Heart right ventricle (tissue), 16 donors: ENCODE measurements at regions not wholly inside any gene's neighbourhood (a gene's known extent, or its start where the extent isn't known, plus 50 kb on each side); places are given as distances from the start of the nearest gene placed in this dataset.

ENCODE experiments used
- ATAC-seq, 8 donors: fragments of 200-7000 bp; cut with Tn5 transposase; one replicate each; pipeline ENCODE4 v1.9.1; 2020; ENCODE audit warnings: mild to moderate bottlenecking in 8 of 8, moderate library complexity in 8 of 8, moderate number of reproducible peaks in 1 of 8
- DNase-seq, 2 donors: peaks; one replicate each; pipeline ENCODE4 v3.0.0-alpha.2; 2020
- H3K27ac ChIP-seq, 10 donors: fragments of 200-600 bp; sonication (generic) in 2 of 10; one replicate each; pipeline versions ENCODE4 v1.5.0 to v1.8.0; 2020 to 2022; ENCODE audit warnings: mild to moderate bottlenecking in 3 of 10
- H3K27me3 ChIP-seq, 7 donors: fragments of 200-600 bp; one replicate each; pipeline ENCODE4 v1.8.0; 2021 to 2022; ENCODE audit warnings: mild to moderate bottlenecking in 2 of 7
- H3K36me3 ChIP-seq, 9 donors: fragments of 200-600 bp; sonication (generic) in 1 of 9; one replicate each; pipeline versions ENCODE4 v1.5.0 to v1.8.0; 2020 to 2022; ENCODE audit warnings: mild to moderate bottlenecking in 2 of 9
- H3K4me1 ChIP-seq, 9 donors: fragments of 200-600 bp; sonication (generic) in 1 of 9; one replicate each; pipeline versions ENCODE4 v1.5.0 to v1.8.0; 2020 to 2022; ENCODE audit warnings: mild to moderate bottlenecking in 4 of 9
- H3K4me3 ChIP-seq, 10 donors: fragments of 200-600 bp; sonication (generic) in 2 of 10; one replicate each; pipeline versions ENCODE4 v1.5.0 to v1.8.0; 2020 to 2022; ENCODE audit warnings: mild to moderate bottlenecking in 7 of 10, moderate library complexity in 2 of 10
- H3K9me3 ChIP-seq, 11 donors: fragments of 200-600 bp in 10 of 11; sonication (generic) in 2 of 11; one replicate each; pipeline versions ENCODE4 v1.5.0 to v1.8.0; 2013 to 2022; ENCODE audit warnings: mild to moderate bottlenecking in 2 of 11, control low read depth in 1 of 11, moderate library complexity in 1 of 11
- WGBS, 2 donors: extraction: QIAGEN DNeasy Blood & Tissue Kit; methylation state at CpG; one replicate each; pipeline ENCODE4 v1.1.7; 2013; ENCODE audit warnings: inconsistent platforms in 1 of 2; 5-methylcytosine and 5-hydroxymethylcytosine counted together
- intact Hi-C, 10 donors: fragments of 100-400 bp; cut with DNase I; formaldehyde crosslinking; loops; one replicate each; pipeline versions ENCODE4 v1.11.1 to v1.14.2; 2022
- TF ChIP-seq, protein P1 (sequence below), 9 donors: fragments of 200-600 bp; sonication (generic) in 2 of 9; IDR thresholded peaks; one replicate each; pipeline versions ENCODE4 v1.5.0 to v1.8.0; 2021 to 2022; ENCODE audit warnings: antibody characterized with exemption in 9 of 9, mild to moderate bottlenecking in 5 of 9, moderate library complexity in 1 of 9
- donor health status: Arrhythmogenic right ventricular cardiomyopathy.
- donor health status: ischemic (EF 13 %, LVEDD 7.1; RV severe dilation, severe dysfunction).
- donor health status: healthy with polysubstance abuse.
- donor health status: DM: no; HTN: yes; CAD: no.
- donor health status: DM: no; HTN: no; CAD: no.
- donor health status: ischemic (EF 25% LVEDD 6.9; RV normal size, moderate dysfunction).
- donor health status: ischemic (EF 25% LVEDD 5.7; RV mildly dilated, moderate dysfunction).
- donor health status: healthy.
- donor health status: DM: yes; HTN: yes; CAD: no.
- donor health status: Ischemic cardiomyopathy.
- donor health status: ischemic (EF 35%, LVEDD 5.7; RV mildly dilated, moderate dysfunction).
- donor health status: nonischemic (EF 11% LVEDD 7.7; RV severe dilation, severe dysfunction).
- donor health status: DM: yes; HTN: yes; CAD: no.
- donor health status: PGD.
- donor health status: ischemic (EF 29% LVEDD 5.4; RV normal size, mild dysfunction).
- donor health status: nonischemic (EF 23%, LVEDD 6.1; RV moderate dilation, normal function).

DNA sequence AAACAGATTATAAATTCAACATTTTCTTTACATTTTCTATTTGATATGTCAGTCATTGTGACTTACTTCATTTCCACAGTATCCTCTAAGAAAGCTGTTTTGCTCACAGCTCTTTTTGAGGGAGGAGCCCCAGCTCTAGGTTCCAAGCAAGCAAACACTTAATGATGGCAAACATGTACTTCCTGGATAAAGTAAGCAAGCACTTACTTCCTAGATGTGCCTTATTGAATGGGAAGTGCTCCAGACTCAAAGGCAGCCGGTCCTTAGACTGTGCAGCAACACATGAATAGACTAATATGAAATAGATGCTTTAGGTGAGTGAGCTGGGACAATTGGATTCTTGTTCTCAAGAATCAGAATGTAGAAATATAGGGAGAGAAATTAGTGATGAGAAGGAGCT lies 2149.8 kb upstream of the PIK3C3 start:
- Histone ChIP-seq H3K36me3 (no peaks in the 10 kb centered on the region), H3K27me3 (no peaks in the 10 kb centered on the region), H3K4me3 (no peak overlapping the region), H3K9me3 (peaks cover 0 to 23% (median 2%) of the 10 kb centered on the region in 11 donors), H3K27ac (no peak overlapping the region), H3K4me1 (no peaks in the 10 kb centered on the region)
- intact Hi-C loops: no loop called here
- ATAC-seq: no peak
- WGBS, 2 donors: 58 to 65% methylated on average over 1 of the region's 1 CpG
- DNase-seq: no peak
- TF ChIP-seq, protein P1, sequence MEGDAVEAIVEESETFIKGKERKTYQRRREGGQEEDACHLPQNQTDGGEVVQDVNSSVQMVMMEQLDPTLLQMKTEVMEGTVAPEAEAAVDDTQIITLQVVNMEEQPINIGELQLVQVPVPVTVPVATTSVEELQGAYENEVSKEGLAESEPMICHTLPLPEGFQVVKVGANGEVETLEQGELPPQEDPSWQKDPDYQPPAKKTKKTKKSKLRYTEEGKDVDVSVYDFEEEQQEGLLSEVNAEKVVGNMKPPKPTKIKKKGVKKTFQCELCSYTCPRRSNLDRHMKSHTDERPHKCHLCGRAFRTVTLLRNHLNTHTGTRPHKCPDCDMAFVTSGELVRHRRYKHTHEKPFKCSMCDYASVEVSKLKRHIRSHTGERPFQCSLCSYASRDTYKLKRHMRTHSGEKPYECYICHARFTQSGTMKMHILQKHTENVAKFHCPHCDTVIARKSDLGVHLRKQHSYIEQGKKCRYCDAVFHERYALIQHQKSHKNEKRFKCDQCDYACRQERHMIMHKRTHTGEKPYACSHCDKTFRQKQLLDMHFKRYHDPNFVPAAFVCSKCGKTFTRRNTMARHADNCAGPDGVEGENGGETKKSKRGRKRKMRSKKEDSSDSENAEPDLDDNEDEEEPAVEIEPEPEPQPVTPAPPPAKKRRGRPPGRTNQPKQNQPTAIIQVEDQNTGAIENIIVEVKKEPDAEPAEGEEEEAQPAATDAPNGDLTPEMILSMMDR (IDR thresholded peaks at IDR 0.05): no peak

DNA sequence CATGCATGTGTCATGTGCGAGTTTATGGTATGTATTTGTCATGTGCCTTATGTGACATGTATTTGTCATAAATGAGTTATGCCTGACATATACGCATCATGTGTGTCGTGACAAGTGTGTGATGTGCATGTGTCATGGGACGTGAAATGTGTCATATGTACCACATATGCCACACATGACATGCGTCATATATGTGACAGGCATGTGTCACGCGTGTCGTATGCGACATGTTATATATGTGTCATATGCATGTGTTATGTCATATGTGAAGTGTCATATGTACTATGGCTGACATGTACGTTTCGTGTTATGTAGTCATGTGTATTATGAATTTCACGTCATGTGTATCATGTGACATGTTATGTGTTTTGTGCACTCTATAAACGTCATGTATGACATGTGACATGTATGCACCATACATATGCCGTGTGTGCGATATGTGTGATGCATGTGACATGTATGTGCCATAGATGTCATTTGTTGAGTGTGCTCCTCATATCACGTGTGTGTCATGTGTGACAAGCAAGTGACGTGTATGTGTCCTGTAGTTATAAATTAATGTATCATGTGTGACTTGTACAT lies 2152.3 kb upstream of the PIK3C3 start:
- H3K36me3 ChIP-seq: no peaks in the 10 kb centered on the region
- H3K27ac ChIP-seq: no peak overlapping the region
- 88 to 93% methylated on average over 17 of the region's 17 CpGs for WGBS, 2 donors
- no peaks in the 10 kb centered on the region for H3K4me1 ChIP-seq
- no peak overlapping the region for H3K4me3 ChIP-seq
- H3K9me3 ChIP-seq: peaks cover 0 to 19% (median 0%) of the 10 kb centered on the region in 11 donors
- intact Hi-C loops: no loop called here
- ATAC-seq: no peak
- TF ChIP-seq, protein P1 (IDR thresholded peaks at IDR 0.05): no peak
- peaks cover 0 to 5% (median 0%) of the 10 kb centered on the region in 7 donors for H3K27me3 ChIP-seq
- DNase-seq: no peak

DNA sequence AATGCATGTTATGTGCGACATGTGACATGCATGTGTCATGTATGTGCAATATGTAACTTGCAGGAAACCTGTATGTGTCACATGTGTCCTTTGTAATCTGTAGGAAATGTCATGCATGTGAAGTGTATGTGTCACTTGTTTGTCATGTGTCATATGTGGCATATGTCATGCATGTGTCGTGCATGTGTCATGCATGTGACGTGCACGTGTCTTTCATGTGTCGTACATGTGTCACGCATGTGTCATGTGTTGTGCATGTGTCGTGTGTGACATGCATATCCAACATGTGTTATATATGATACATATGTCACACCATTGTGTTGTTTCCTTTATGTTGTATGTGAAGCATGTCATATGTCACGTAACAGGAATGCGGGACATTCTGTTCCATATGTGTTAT lies 2153.2 kb upstream of the PIK3C3 start:
- no peak overlapping the region for H3K4me3 ChIP-seq
- TF ChIP-seq, protein P1 (IDR thresholded peaks at IDR 0.05): no peak
- H3K9me3 ChIP-seq: peaks cover 0 to 19% (median 0%) of the 10 kb centered on the region in 11 donors
- 87 to 92% methylated on average over 9 of the region's 9 CpGs for WGBS, 2 donors
- no peak for DNase-seq
- H3K4me1 ChIP-seq: no peaks in the 10 kb centered on the region
- no peak overlapping the region for H3K27ac ChIP-seq
- intact Hi-C loops: no loop called here
- no peak for ATAC-seq
- peaks cover 0 to 5% (median 0%) of the 10 kb centered on the region in 7 donors for H3K27me3 ChIP-seq
- no peaks in the 10 kb centered on the region for H3K36me3 ChIP-seq

DNA sequence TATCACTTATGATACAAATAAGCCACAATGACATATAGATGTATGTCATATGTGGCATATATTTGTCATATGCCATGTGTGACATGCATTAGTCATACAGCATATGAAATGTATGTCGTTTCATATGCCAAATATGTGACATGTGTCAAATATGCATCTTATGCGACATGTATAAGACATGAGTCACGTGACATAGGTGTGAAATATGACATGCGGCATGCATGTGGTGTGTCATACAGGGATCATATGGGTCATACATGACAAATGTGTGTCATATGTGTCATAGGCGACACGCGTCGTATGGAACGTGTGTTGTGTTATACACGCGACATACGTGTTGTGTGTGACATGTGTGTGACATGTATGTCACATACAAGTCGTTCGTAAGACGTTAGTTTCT lies 2154.0 kb upstream of the PIK3C3 start:
- Histone ChIP-seq H3K36me3 (no peaks in the 10 kb centered on the region), H3K27me3 (peaks cover 0 to 5% (median 0%) of the 10 kb centered on the region in 7 donors), H3K4me1 (no peaks in the 10 kb centered on the region), H3K27ac (no peak overlapping the region), H3K9me3 (peaks cover 0 to 19% (median 0%) of the 10 kb centered on the region in 11 donors), H3K4me3 (no peak overlapping the region)
- ATAC-seq (no peak), DNase-seq (no peak)
- 95% methylated on average over 15 of the region's 15 CpGs for WGBS, 2 donors
- intact Hi-C loops: no loop called here
- TF ChIP-seq, protein P1 (IDR thresholded peaks at IDR 0.05): no peak
